Ascending aorta (tissue), 2 donors: ENCODE measurements at regions not wholly inside any gene's neighbourhood (a gene's known extent, or its start where the extent isn't known, plus 50 kb on each side); places are given as distances from the start of the nearest gene placed in this dataset.

Source experiments
- DNase-seq, 2 donors: peaks; one replicate each; pipeline ENCODE4 v3.0.0-alpha.2; 2019; ENCODE audit warnings: low spot score in 2 of 2
- H3K27ac ChIP-seq, 2 donors: fragments of 200-600 bp; sonication (generic); one replicate each; pipeline ENCODE4 v1.5.1; 2016 to 2017; ENCODE audit warnings: mild to moderate bottlenecking in 1 of 2
- H3K27me3 ChIP-seq: fragments of 200-600 bp; sonication (generic); one replicate; pipeline ENCODE4 v1.5.1; 2017
- H3K36me3 ChIP-seq, 2 donors: fragments of 200-600 bp; sonication (generic); one replicate each; pipeline ENCODE4 v1.5.1; 2016
- H3K4me1 ChIP-seq, 2 donors: fragments of 200-600 bp; sonication (generic); one replicate each; pipeline ENCODE4 v1.5.1; 2016 to 2017; ENCODE audit warnings: mild to moderate bottlenecking in 1 of 2
- H3K4me3 ChIP-seq, 2 donors: fragments of 200-600 bp; sonication (generic); one replicate each; pipeline ENCODE4 v1.5.1; 2016 to 2017; ENCODE audit warnings: mild to moderate bottlenecking in 1 of 2
- H3K9me3 ChIP-seq, 2 donors: fragments of 200-600 bp; sonication (generic); one replicate each; pipeline ENCODE4 v1.5.1; 2016
- intact Hi-C: fragments of 100-400 bp; cut with DNase I; formaldehyde crosslinking; loops from one replicate; pipeline ENCODE4 v1.15.1; 2023
- TF ChIP-seq, protein P1 (sequence below), 3 experiments: fragments of 200-600 bp in 2 of 3; fragments of 450-650 bp in 1 of 3; sonication (generic) in 2 of 3; IDR thresholded peaks; one replicate each; pipeline ENCODE4 v1.5.1; 2016 to 2019; ENCODE audit warnings: antibody characterized with exemption in 3 of 3, mild to moderate bottlenecking in 1 of 3, moderate library complexity in 1 of 3

DNA sequence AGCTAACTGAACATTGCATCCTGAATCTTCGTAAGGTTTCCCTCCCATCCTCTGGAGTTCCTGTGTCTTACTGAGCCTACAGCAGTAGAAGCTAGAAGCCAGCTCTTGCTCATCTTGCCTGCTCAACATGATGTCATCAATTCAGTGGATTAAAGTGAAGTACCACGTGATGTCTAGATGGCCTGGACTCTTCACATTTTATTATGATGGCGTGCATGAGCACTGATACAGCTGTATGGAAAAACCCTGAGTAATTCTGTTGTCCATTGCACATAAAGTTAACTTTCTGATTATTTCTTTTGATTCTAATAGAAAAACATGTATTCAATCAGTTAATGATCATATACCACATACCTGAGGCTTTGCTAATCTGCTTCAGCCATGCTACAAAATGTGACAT is 2387.7 kb upstream of the TENM3 start:
- Histone ChIP-seq H3K4me1 (no peaks in the 10 kb centered on the region), H3K27me3 (no peaks in the 10 kb centered on the region), H3K27ac (no peak overlapping the region), H3K36me3 (no peaks in the 10 kb centered on the region), H3K9me3 (no peaks in the 10 kb centered on the region), H3K4me3 (no peak overlapping the region)
- TF ChIP-seq, protein P1, sequence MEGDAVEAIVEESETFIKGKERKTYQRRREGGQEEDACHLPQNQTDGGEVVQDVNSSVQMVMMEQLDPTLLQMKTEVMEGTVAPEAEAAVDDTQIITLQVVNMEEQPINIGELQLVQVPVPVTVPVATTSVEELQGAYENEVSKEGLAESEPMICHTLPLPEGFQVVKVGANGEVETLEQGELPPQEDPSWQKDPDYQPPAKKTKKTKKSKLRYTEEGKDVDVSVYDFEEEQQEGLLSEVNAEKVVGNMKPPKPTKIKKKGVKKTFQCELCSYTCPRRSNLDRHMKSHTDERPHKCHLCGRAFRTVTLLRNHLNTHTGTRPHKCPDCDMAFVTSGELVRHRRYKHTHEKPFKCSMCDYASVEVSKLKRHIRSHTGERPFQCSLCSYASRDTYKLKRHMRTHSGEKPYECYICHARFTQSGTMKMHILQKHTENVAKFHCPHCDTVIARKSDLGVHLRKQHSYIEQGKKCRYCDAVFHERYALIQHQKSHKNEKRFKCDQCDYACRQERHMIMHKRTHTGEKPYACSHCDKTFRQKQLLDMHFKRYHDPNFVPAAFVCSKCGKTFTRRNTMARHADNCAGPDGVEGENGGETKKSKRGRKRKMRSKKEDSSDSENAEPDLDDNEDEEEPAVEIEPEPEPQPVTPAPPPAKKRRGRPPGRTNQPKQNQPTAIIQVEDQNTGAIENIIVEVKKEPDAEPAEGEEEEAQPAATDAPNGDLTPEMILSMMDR (IDR thresholded peaks at IDR 0.05): no peak
- no peak for DNase-seq
- intact Hi-C loops: no loop called here

DNA sequence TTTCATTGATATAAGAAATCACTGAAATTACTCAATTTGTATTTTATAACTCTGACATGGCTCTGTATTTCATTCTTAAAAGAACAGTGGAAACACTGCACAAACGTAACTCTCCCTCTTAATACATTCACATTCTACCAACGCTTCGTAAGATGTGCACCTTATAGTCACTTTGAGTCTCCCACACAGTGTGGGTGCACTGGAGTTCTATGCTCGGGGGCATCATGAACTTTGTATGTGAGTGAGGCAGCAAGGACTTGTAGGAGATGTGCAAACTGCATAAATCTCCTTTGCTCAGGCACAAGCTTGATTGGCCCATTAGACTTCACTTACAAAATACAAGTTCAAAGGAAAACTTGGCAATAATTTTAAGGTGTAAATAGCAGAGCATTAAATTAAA is 2385.0 kb upstream of the TENM3 start:
- no peaks in the 10 kb centered on the region for H3K4me1 ChIP-seq
- TF ChIP-seq, protein P1 (IDR thresholded peaks at IDR 0.05): no peak
- intact Hi-C loops: no loop called here
- H3K27ac ChIP-seq: no peak overlapping the region
- no peaks in the 10 kb centered on the region for H3K36me3 ChIP-seq
- H3K9me3 ChIP-seq: no peaks in the 10 kb centered on the region
- H3K27me3 ChIP-seq: no peaks in the 10 kb centered on the region
- no peak for DNase-seq
- no peak overlapping the region for H3K4me3 ChIP-seq

DNA sequence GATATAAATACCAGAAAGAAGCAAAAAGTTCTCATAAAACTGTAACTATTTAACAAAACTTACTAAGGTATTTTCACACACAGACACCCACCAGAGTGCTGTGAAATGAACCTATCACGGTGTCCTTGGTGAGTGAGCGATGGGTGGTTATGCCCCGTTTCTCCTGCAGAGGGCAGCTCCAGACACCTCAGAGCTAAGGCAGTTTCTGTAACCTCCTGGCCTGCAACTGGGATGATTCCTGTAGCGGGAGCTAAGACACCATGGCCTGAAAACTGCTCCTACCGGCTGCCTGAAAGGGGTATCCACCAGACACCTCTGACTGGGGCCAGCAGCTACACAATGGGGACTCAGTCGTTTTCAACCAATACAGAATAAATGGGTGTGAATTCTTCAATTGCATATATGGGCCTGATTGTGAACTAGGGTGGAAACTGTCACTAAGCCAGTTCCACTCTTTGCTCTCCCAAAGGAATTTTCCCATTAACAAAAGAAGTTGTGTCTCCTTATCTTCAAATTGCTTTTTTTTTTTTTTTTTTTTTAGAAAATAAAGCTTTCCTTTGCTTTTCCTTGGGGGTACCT is 2375.8 kb upstream of the TENM3 start:
- TF ChIP-seq, protein P1 (IDR thresholded peaks at IDR 0.05): no peak
- H3K4me3 ChIP-seq: no peak overlapping the region
- no peak overlapping the region for H3K27ac ChIP-seq
- no peak for DNase-seq
- intact Hi-C loops: no loop called here
- no peaks in the 10 kb centered on the region for H3K36me3 ChIP-seq
- H3K27me3 ChIP-seq: no peaks in the 10 kb centered on the region
- no peaks in the 10 kb centered on the region for H3K9me3 ChIP-seq
- no peaks in the 10 kb centered on the region for H3K4me1 ChIP-seq

DNA sequence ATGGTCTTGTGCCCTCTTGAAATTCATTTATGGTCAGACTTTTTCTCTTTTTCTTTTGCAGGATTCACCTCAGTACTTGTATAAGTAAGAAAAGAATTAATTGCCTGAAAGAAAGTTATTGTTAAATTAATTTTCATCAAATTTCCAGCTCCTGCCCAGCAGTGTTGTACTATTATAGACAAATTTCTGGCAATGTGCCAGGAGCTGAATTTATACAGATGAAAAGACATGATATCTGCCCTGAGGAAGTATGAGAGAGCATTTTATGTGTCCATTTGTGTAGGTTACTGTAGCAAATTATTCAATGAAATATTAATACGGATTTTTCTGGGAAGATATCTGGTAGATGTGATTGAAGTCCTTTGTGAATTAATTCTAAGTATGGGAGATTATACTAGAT is 2371.5 kb upstream of the TENM3 start:
- Histone ChIP-seq H3K9me3 (no peaks in the 10 kb centered on the region), H3K4me3 (no peak overlapping the region), H3K4me1 (no peaks in the 10 kb centered on the region), H3K27me3 (no peaks in the 10 kb centered on the region), H3K27ac (no peak overlapping the region), H3K36me3 (no peaks in the 10 kb centered on the region)
- no peak for DNase-seq
- intact Hi-C loops: no loop called here
- TF ChIP-seq, protein P1 (IDR thresholded peaks at IDR 0.05): no peak

DNA sequence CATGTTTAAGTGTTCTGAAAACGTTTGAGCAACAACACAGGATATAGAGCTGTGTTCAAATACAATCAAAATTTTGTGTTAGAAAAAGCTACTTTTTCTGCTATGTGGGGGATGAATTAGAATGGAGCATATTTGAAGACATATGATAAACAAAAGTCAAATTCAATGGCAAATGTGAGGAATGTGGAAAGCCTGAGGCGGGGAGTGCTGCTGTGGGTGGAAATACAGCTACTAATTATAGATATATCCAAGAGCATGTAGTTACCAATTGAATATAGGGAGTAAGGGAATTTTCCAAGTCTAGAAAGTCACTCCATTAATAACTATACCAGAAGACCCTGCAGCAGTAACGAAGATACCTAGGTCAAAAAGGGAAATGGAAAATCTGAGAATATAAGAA is 2370.4 kb upstream of the TENM3 start:
- TF ChIP-seq, protein P1 (IDR thresholded peaks at IDR 0.05): no peak
- no peaks in the 10 kb centered on the region for H3K36me3 ChIP-seq
- no peaks in the 10 kb centered on the region for H3K4me1 ChIP-seq
- H3K4me3 ChIP-seq: no peak overlapping the region
- no peak overlapping the region for H3K27ac ChIP-seq
- no peaks in the 10 kb centered on the region for H3K27me3 ChIP-seq
- H3K9me3 ChIP-seq: no peaks in the 10 kb centered on the region
- DNase-seq: no peak
- intact Hi-C loops: no loop called here

DNA sequence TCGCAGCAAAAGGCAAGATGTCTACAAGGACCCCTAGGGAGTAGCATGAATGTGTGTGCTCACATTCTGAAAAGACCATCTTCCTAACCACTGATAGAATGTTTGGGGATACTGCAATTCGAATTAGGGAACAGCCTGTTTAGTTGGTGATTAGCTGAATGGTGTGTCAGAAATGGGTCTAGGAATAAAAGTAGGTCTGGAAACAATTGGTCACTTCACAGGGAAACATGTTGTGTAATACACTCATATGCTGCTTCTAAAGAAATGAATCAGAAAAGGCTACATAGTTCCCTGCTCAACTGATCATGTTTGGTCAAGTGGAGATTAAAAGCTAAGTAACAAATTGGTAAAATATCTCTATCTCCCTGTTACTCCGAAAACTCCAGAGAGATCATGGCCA is 2362.4 kb upstream of the TENM3 start:
- Histone ChIP-seq H3K36me3 (no peaks in the 10 kb centered on the region), H3K4me1 (no peaks in the 10 kb centered on the region), H3K9me3 (no peaks in the 10 kb centered on the region), H3K27ac (no peak overlapping the region), H3K27me3 (no peaks in the 10 kb centered on the region), H3K4me3 (no peak overlapping the region)
- DNase-seq: no peak
- TF ChIP-seq, protein P1 (IDR thresholded peaks at IDR 0.05): no peak
- intact Hi-C loops: no loop called here
